K562 (cell line): ENCODE measurements at regions not wholly inside any gene's neighbourhood (a gene's known extent, or its start where the extent isn't known, plus 50 kb on each side); places are given as distances from the start of the nearest gene placed in this dataset.

Source experiments
- BMI1 ChIP-seq: fragments of 150-350 bp; IDR thresholded peaks from 2 replicates; pipeline ENCODE4 v1.6.1; 2014; ENCODE audit warnings: low read length
- ESRRA ChIP-seq: fragments of 450-650 bp; IDR thresholded peaks from 2 replicates; pipeline ENCODE4 v1.6.1; 2014; ENCODE audit warnings: low read depth, mild to moderate bottlenecking, moderate library complexity, borderline replicate concordance
- HNRNPL ChIP-seq: fragments of 200-400 bp; formaldehyde crosslinking; IDR thresholded peaks from 2 replicates; pipeline ENCODE4 v1.6.1; 2017; ENCODE audit warnings: low read depth, mild to moderate bottlenecking, low read length
- MNT ChIP-seq, 2 experiments: fragments of 450-650 bp; conservative IDR thresholded peaks; 2 replicates each; pipeline ENCODE4 v1.6.1; 2017; ENCODE audit warnings: mild to moderate bottlenecking in 2 of 2, moderate library complexity in 2 of 2
- POLR2A ChIP-seq: fragments of 450-650 bp; conservative IDR thresholded peaks from 2 replicates; pipeline ENCODE4 v1.6.1; 2016
- POLR2AphosphoS5 ChIP-seq: IDR thresholded peaks from 2 replicates; pipeline ENCODE4 v1.6.1; 2011; ENCODE audit warnings: mild to moderate bottlenecking, low read depth, low read length, moderate library complexity; ENCODE audit not compliant: control insufficient read depth, insufficient read depth
- POLR3G ChIP-seq: IDR thresholded peaks from 2 replicates; pipeline ENCODE4 v1.6.1; 2011; ENCODE audit not compliant: insufficient read length, insufficient replicate concordance; ENCODE audit errors: extremely low read depth
- TGIF2 ChIP-seq: sonication (generic); formaldehyde crosslinking; IDR thresholded peaks from 2 replicates; pipeline ENCODE4 v1.8.1; 2022; ENCODE audit warnings: mild to moderate bottlenecking, missing genetic modification reagents, moderate library complexity
- ZNF134 ChIP-seq: fragments of 250-450 bp; sonication (Bioruptor Pico); conservative IDR thresholded peaks from 2 replicates; pipeline ENCODE4 v1.4.0; 2020
- ZNF253 ChIP-seq: fragments of 250-450 bp; sonication (Bioruptor Pico); conservative IDR thresholded peaks from 2 replicates; pipeline ENCODE4 v1.6.1; 2021; ENCODE audit warnings: mild to moderate bottlenecking
- TF ChIP-seq, protein P1 (sequence below), 3 experiments: IDR thresholded peaks in 2 of 3; conservative IDR thresholded peaks in 1 of 3; 2 replicates each; pipeline ENCODE4 v1.5.1; 2011 to 2012; ENCODE audit warnings: low read length in 3 of 3, mild to moderate bottlenecking in 3 of 3, control low read depth in 2 of 3, improper control_type of control experiment in 1 of 3, inconsistent platforms in 1 of 3, low read depth in 1 of 3, mixed read lengths in 1 of 3, moderate library complexity in 1 of 3; ENCODE audit not compliant: insufficient read depth in 2 of 3
- TF ChIP-seq, protein P2 (sequence below): IDR thresholded peaks from 3 replicates; pipeline ENCODE4 v1.6.1; 2011; ENCODE audit warnings: borderline replicate concordance, mild to moderate bottlenecking; ENCODE audit not compliant: insufficient read length, insufficient read depth
- TF ChIP-seq, protein P3 (sequence below): sonication (generic); formaldehyde crosslinking; IDR thresholded peaks from 2 replicates; pipeline ENCODE4 v1.8.1; 2023; ENCODE audit warnings: mild to moderate bottlenecking, missing genetic modification reagents

DNA sequence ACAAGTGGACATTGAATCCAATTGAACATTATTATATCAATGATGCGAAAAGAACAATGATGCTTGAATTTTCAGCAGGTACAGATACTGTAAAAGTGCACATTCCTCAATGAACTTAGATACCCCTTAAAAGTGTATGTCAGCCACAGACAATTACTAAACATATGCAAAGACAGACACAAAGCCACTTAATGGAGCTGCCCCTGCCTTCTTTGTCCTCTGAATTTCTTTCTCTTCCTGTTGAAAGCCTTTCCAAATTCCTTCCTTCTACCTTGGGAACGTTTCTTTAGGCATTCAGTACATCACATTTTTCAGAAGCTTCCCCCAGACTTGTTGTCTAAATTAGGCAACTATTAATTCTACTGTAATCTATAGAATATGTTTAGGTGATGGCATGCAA is 706.8 kb upstream of the MBL2 start:
- no peak for TF ChIP-seq ZNF253 (CRISPR knock-in tag)
- TF ChIP-seq, protein P1, sequence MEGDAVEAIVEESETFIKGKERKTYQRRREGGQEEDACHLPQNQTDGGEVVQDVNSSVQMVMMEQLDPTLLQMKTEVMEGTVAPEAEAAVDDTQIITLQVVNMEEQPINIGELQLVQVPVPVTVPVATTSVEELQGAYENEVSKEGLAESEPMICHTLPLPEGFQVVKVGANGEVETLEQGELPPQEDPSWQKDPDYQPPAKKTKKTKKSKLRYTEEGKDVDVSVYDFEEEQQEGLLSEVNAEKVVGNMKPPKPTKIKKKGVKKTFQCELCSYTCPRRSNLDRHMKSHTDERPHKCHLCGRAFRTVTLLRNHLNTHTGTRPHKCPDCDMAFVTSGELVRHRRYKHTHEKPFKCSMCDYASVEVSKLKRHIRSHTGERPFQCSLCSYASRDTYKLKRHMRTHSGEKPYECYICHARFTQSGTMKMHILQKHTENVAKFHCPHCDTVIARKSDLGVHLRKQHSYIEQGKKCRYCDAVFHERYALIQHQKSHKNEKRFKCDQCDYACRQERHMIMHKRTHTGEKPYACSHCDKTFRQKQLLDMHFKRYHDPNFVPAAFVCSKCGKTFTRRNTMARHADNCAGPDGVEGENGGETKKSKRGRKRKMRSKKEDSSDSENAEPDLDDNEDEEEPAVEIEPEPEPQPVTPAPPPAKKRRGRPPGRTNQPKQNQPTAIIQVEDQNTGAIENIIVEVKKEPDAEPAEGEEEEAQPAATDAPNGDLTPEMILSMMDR (IDR thresholded peaks at IDR 0.05 in 2 of 3, conservative IDR thresholded peaks at IDR 0.05 in 1 of 3; ENCODE audit: insufficient read depth in 2 of 3, low read depth in 1 of 3, low read length in 3 of 3): no peak
- TF ChIP-seq ESRRA: no peak
- TF ChIP-seq POLR2AphosphoS5: no peak
- TF ChIP-seq POLR3G: no peak
- no peak for TF ChIP-seq MNT (conservative IDR thresholded peaks at IDR 0.05)
- TF ChIP-seq HNRNPL: no peak
- TF ChIP-seq TGIF2 (CRISPR knock-in tag): no peak
- no peak for TF ChIP-seq POLR2A
- no peak for TF ChIP-seq BMI1
- TF ChIP-seq, protein P2, sequence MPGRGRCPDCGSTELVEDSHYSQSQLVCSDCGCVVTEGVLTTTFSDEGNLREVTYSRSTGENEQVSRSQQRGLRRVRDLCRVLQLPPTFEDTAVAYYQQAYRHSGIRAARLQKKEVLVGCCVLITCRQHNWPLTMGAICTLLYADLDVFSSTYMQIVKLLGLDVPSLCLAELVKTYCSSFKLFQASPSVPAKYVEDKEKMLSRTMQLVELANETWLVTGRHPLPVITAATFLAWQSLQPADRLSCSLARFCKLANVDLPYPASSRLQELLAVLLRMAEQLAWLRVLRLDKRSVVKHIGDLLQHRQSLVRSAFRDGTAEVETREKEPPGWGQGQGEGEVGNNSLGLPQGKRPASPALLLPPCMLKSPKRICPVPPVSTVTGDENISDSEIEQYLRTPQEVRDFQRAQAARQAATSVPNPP: no peak
- no peak for TF ChIP-seq ZNF134
- TF ChIP-seq, protein P3, sequence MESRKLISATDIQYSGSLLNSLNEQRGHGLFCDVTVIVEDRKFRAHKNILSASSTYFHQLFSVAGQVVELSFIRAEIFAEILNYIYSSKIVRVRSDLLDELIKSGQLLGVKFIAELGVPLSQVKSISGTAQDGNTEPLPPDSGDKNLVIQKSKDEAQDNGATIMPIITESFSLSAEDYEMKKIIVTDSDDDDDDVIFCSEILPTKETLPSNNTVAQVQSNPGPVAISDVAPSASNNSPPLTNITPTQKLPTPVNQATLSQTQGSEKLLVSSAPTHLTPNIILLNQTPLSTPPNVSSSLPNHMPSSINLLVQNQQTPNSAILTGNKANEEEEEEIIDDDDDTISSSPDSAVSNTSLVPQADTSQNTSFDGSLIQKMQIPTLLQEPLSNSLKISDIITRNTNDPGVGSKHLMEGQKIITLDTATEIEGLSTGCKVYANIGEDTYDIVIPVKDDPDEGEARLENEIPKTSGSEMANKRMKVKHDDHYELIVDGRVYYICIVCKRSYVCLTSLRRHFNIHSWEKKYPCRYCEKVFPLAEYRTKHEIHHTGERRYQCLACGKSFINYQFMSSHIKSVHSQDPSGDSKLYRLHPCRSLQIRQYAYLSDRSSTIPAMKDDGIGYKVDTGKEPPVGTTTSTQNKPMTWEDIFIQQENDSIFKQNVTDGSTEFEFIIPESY (CRISPR knock-in tag): no peak
